MG63 (cell line): ENCODE measurements at regions not wholly inside any gene's neighbourhood (a gene's known extent, or its start where the extent isn't known, plus 50 kb on each side); places are given as distances from the start of the nearest gene placed in this dataset.
"Not testable (repeated sequence)": the region's sequence is repeated elsewhere in the genome, so short reads cannot be mapped to it uniquely, and the experiment has no call there.

ENCODE experiments used
- DNase-seq: peaks from one replicate; pipeline ENCODE4 v3.0.0-alpha.2; 2020
- H3K27me3 ChIP-seq: fragments of 250-450 bp; sonication (Bioruptor Pico); 2 replicates; pipeline ENCODE4 v1.5.1; 2020; ENCODE audit warnings: mild to moderate bottlenecking, moderate library complexity
- H3K36me3 ChIP-seq: fragments of 250-450 bp; sonication (Bioruptor Pico); 2 replicates; pipeline ENCODE4 v1.5.1; 2020; ENCODE audit warnings: mild to moderate bottlenecking, moderate library complexity
- H3K4me3 ChIP-seq: fragments of 250-450 bp; sonication (Bioruptor Pico); 2 replicates; pipeline ENCODE4 v1.5.1; 2020; ENCODE audit warnings: mild to moderate bottlenecking, moderate library complexity
- H3K9me3 ChIP-seq: fragments of 250-450 bp; sonication (Bioruptor Pico); 2 replicates; pipeline ENCODE4 v1.5.1; 2020; ENCODE audit warnings: mild to moderate bottlenecking, moderate library complexity

DNA sequence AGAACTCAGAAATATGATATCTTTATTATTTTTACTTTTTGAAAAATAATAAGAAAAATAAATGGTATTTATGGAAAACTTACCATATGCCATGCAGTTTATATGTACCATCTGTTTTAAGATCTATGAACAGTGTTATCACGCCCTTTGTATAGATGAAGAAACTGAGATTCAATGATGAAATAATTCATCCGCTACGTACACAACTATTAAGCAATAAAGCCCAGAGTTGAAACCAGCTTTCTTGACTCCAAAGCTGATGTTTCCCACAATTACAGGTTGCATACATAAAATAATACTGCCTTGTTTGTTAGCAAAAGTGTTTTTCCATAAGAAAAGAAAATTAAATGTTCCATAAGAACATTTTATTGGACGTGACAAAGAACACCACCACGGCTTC is 67.2 kb upstream of the BCL6 start:
- Histone ChIP-seq H3K9me3 (no peaks in the 10 kb centered on the region), H3K4me3 (no peak overlapping the region), H3K27me3 (no peaks in the 10 kb centered on the region), H3K36me3 (no peaks in the 10 kb centered on the region)
- no peak for DNase-seq

DNA sequence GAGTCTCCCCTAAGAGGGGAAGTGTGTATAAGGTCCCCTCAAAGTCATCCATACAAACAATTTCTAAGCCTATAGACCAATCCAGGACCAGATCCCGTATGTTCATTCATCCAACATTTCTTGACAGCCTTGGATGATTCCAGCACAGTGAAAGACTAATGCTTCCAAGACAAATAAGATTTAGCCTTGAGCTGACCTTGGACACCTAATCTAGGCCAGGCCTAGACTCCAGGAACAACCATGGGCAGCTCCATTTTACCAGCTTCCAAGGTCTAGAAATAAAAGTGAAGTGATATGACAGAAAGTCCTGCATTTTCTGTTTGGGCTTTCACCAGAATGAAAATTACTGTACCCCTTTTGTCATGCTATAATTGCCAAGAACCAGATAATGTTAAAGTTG is 67.9 kb upstream of the BCL6 start:
- no peak for DNase-seq
- Histone ChIP-seq H3K9me3 (no peaks in the 10 kb centered on the region), H3K27me3 (no peaks in the 10 kb centered on the region), H3K36me3 (no peaks in the 10 kb centered on the region), H3K4me3 (no peak overlapping the region)

DNA sequence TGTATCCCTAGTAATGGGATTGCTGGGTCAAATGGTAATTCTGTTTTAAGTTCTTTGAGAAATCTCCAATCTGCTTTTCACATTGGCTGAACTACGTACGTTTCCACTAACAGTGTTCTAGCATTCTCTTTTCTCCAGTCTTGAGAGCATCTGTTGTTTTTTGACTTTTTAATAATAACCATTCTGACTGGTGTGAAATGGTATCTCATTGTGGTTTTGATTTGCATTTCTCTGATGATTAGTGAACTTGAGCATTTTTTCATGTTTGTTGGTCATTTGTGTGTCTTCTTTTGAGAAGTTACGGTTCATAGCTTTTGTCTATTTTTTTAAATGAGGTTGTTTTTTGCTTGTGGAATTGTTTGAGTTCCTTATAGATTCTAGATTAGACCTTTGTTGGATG is 72.5 kb upstream of the BCL6 start:
- not testable (repeated sequence) for H3K4me3 ChIP-seq, H3K9me3 ChIP-seq, H3K27me3 ChIP-seq, H3K36me3 ChIP-seq, DNase-seq

DNA sequence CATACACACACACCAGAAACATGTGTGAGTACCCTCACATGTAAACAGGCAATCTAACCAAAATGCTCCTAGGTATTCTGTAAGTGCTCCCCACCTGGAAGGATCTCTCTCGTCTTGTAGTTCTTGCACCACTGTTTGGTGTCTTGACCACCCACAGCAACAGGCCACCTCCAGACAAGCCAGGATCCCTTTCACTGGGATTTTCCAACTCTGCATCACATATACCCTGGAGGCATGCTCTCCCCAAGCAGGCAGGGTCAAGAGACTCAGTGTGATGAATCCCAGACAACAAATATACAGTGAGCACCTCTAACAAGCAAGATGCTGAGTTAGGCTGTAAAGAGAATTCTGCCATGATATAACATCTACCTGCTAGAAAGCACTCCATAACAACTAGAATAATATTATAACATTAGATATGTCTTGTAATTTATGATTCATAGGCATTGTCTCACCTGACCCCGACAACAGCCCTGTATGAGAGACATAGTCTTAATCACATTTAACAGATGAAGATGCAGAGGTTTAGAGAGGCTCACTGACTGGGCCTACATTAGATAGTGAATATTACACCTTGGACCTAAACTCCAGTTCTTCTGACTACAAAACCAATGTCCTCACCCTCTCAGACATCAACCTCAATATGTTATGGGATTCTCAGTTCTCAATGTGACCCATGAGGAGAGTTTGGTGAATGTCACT is 76.5 kb upstream of the BCL6 start:
- no peaks in the 10 kb centered on the region for H3K27me3 ChIP-seq
- DNase-seq: no peak
- H3K4me3 ChIP-seq: no peak overlapping the region
- H3K36me3 ChIP-seq: no peaks in the 10 kb centered on the region
- H3K9me3 ChIP-seq: no peaks in the 10 kb centered on the region

DNA sequence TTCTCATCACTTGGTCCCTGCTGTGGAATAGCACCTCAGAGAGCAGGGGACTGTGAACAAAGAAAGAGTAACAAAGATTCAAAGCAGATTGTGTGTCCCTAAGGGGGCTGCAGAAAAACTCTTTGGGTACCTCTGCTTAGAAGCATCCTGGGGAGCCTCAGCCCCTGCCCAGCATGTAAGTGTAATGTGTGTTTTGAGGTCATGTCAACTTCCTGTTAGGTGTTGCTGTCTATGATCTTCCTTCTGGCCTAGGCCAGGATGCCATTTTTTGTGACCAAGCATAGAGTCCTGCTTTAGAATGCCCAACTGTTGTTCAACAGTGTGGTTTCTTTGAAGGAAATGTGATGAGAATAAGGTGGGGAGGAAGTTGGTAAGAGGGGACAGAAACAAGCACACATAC is 77.1 kb upstream of the BCL6 start:
- Histone ChIP-seq H3K9me3 (no peaks in the 10 kb centered on the region), H3K36me3 (no peaks in the 10 kb centered on the region), H3K27me3 (no peaks in the 10 kb centered on the region), H3K4me3 (no peak overlapping the region)
- DNase-seq: no peak

DNA sequence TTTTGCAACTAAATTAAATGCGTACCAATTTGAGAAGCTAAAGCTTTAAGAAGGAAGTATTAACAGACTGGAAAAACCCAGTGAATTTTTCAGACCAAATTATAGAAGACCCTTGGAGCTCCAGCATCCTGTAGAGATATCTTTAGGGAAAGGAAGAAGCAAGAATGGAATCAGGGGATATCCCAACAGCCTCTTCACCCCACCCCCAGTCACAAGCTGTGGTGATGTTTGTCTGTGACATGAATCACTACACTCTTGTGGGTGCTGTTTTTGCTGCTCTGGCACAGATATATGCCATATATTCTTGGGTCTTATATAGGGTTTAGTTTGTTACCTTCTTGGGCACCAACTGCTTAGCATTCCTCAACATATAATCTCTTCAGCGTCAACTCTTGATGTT is 78.5 kb upstream of the BCL6 start:
- H3K9me3 ChIP-seq: no peaks in the 10 kb centered on the region
- no peaks in the 10 kb centered on the region for H3K27me3 ChIP-seq
- no peak overlapping the region for H3K4me3 ChIP-seq
- DNase-seq: no peak
- H3K36me3 ChIP-seq: no peaks in the 10 kb centered on the region

DNA sequence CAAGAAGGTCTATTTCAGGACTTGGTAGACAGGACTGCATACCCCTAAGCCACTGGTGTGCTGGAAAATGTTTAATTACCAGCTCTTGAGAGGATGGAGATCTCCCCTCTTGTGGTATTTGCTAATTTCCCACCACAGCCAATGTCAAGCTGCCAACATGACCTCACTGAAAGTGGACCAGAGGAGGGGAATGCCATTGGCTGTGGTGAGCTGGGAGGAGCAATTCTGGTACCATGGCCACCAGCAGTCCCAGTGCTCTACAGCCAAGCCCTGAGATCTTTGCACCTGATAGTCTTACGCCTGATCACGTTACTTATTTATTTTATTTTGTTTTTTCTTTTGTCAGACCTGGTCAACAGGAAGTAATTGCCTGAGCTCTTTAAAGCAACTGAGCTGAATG is 82.5 kb upstream of the BCL6 start:
- H3K4me3 ChIP-seq: no peak overlapping the region
- H3K9me3 ChIP-seq: no peaks in the 10 kb centered on the region
- no peaks in the 10 kb centered on the region for H3K36me3 ChIP-seq
- no peak for DNase-seq
- no peaks in the 10 kb centered on the region for H3K27me3 ChIP-seq

DNA sequence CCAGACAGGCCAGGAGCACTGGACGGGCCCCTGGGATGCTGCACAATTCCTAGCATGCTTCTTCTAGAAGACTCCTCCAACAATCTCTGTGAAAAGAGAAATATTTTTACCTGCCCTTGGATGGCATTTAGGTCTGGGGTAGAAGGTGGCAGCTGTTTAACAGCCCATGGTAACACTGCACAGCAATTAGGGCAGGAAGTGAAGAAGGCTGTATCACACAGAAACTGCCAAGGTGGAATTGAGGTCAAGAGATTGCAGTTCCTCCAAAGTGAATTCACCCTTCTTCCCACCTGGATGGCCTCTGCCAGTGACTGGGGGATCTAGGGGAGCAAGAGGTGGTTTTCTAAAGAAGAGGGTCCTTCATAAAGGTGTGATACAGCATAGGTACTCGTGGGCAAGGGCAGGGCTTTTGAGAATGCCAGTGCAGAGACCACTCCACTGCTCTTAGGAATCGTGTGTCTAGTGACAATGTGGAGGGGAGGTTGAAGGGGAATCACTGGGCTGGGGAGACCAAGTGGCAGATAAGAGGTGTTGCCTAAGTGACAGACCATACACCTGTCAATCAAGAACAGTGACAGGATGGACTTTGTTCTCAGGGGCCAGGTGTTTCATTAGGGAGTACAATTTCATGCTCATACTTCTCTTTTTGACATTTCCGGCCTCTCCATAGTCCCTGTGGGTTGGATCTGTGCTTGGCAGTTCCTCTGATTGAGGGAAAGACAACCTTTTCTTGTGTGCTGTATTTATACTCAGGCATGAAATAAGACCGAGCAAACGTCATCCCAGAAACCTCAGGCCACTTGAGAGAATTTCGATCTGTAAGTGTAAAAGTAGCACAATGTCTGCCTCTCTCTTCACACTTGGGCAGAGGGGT is 83.5 kb upstream of the BCL6 start:
- H3K36me3 ChIP-seq: no peaks in the 10 kb centered on the region
- no peaks in the 10 kb centered on the region for H3K9me3 ChIP-seq
- no peaks in the 10 kb centered on the region for H3K27me3 ChIP-seq
- no peak for DNase-seq
- H3K4me3 ChIP-seq: no peak overlapping the region

DNA sequence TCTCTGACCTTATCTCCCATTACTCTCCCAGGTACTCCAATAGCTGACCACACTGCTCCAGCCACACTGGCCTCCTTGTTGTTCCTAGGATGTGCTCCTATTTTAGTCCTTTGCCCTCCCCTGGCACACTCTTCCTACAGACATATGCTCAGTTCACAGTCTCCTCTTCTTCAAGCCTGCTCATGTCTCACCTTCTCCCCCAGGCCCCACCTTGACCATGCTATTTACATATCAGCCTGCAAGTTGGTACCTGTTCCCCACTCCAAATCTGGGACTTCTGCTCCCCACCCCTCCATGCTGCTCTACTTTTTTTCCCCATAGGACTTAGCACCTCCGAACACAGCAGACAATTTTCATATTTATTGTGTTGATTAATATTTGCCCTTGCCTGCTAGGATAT is 84.9 kb upstream of the BCL6 start:
- no peak for DNase-seq
- Histone ChIP-seq H3K36me3 (no peaks in the 10 kb centered on the region), H3K9me3 (no peaks in the 10 kb centered on the region), H3K27me3 (no peaks in the 10 kb centered on the region), H3K4me3 (no peak overlapping the region)

DNA sequence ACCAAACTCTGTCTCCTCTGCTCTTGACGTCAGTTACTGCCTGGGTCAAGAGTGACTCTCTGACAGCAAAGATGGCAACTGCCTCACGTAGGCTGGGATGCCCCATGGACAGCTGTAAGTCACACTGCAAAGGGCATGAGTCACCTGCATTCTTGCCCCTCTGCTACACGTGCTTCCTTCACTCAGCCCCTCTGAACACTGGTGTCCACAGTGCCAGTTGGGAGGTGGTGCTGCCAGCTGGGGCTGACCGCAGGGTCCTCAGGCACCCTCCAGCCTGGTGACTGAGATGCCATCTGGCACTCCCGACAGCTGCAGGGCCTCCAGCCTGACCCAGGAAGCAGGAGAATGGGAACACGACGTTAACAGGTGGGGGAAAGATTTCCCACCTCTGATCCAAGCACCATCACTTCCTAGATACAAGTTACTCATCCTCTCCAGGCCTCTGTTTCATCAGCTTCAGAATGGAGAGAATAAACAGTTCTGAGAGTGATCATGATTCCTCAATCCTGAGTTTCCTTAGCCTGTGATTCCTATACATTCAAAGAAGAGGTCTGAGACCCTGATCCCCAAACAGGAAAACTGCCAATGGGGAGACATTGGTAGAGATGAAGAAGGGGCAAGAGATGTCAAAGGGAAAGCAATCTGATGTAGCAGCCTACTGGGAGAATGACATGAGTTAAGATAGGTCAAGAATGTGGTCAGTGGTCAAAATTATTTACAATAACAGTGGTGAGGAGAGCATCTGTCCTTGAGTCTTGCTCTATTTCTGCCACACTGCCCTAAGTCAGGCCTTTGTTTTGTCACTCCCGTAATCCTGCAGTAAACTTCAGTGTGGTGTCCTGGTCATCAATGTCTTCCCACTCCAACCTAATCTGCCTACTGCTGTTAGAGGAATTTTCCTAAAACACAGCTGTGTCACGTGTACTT is 86.1 kb upstream of the BCL6 start:
- no peak overlapping the region for H3K4me3 ChIP-seq
- H3K9me3 ChIP-seq: no peaks in the 10 kb centered on the region
- no peaks in the 10 kb centered on the region for H3K36me3 ChIP-seq
- no peaks in the 10 kb centered on the region for H3K27me3 ChIP-seq
- DNase-seq: no peak

DNA sequence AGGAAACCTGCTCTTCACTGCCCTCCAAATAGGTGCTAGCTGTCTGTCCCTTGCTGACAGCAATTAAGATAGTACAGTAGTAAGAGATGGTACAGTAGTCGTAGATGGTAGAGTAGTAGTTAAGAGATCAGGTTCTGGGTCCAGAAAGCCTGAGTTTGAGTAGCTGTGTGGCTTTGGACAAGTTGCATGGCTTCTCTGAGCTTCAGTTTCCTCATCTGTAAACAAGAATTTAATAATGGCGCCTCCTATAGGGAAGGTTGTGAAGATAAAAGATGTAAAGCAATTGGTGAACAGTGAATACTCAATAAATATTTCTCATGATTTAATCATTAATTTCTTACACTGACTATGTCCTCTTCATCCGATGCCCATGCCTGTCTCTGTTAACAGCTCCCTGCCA is 86.9 kb upstream of the BCL6 start:
- DNase-seq: no peak
- no peaks in the 10 kb centered on the region for H3K36me3 ChIP-seq
- no peaks in the 10 kb centered on the region for H3K9me3 ChIP-seq
- H3K4me3 ChIP-seq: no peak overlapping the region
- no peaks in the 10 kb centered on the region for H3K27me3 ChIP-seq

DNA sequence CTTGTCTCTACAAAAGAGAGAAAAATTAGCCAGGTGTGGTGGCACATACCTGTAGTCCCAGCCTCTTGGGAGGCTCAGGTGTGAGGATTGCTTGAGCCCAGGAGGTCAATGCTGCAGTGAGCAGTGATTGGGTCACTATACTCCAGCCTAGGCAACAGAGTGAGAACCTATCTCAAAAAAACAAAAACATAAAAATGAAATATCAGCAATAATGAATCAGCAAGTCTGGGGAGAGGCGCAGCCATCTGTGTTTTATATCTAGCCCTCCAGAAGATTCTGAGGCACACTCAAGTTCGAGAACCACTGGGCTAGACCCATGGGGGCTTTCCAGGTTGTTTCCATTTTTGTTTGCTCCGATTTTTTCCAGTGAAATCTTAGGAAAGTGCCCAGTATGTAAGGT is 88.1 kb upstream of the BCL6 start:
- H3K4me3 ChIP-seq: no peak overlapping the region
- H3K9me3 ChIP-seq: no peaks in the 10 kb centered on the region
- H3K36me3 ChIP-seq: no peaks in the 10 kb centered on the region
- no peak for DNase-seq
- H3K27me3 ChIP-seq: no peaks in the 10 kb centered on the region

DNA sequence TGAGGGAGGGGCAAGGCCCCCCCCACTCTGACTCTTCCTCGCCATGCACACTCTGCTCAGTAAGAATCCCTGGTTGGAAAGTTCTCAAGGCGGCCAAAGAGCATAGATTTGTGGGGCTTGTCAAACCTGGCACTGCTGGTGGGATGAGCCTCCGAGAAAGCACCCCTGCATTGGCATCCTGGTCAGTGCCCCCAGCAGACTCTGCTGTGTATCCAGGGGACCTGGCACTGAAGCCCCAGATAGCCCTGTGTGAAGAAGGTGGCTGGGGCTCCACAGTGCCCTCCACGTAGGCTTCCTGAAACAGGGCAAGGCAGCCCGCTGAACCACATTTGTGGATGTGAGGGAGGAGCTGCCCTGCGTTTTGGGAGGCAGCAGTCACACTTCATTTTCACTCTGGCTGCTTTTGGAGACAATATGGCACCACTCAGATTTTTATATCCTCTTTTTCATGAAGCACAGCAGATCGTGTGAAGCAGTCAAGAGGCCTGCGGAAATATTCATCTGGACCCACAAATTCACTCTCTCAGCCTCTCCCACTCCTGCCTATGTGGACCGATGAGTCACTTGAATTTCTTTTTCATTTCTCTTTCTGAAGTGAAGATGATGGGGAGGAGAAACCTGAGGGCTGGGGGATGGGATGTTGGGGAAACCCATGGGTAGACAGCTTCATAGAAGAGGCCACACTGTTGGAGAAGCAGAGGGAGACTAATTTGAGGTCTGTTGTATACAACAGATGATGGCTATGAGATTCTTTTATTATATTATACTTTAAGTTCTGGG is 88.7 kb upstream of the BCL6 start:
- no peaks in the 10 kb centered on the region for H3K27me3 ChIP-seq
- no peaks in the 10 kb centered on the region for H3K36me3 ChIP-seq
- H3K4me3 ChIP-seq: no peak overlapping the region
- no peaks in the 10 kb centered on the region for H3K9me3 ChIP-seq
- DNase-seq: no peak

DNA sequence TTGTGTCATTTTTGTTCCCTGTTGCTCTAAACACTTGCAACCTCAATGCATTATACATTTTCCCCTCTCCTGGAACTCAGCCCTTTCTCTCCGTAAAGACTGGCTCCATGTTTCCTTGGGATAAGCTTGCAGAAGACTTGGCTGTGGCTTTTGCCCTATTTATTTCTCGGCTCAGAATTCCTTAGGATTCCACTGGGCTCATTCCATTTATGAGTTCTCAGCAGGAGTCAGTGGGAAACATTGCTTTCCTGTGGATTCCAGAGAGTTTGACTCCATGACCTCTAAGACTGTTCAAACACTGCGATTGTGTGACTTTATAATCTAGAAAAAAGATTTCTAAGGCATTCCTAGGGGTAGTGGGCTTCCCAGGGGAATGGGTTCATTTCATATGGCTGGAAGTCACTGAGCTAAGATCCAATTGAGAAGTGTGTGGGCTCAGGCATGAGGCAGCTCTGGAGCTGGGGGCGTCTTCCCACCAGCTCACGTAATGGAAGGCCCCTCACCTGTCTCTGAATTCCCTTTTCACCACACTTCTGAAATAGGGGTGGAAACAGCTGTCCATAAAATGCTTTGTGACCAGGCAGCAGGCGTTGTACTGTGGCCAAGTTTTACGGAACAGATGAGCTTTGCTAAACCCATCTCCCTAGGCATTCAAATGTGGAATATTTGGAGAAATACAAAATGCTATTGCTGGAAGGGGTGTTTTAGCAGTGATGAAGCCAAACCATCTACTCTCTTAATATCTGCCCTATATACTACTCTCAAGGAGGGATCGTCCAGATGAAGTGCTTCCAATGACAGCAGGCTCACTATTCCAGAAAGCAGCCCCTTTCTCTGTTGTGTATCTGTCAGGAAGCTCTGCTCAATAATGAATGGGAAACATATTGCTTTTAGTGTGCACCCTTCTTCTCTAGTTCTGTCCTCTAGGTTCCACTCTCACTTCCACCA is 91.8 kb upstream of the BCL6 start:
- Histone ChIP-seq H3K27me3 (no peaks in the 10 kb centered on the region), H3K4me3 (no peak overlapping the region), H3K36me3 (no peaks in the 10 kb centered on the region), H3K9me3 (no peaks in the 10 kb centered on the region)
- no peak for DNase-seq

DNA sequence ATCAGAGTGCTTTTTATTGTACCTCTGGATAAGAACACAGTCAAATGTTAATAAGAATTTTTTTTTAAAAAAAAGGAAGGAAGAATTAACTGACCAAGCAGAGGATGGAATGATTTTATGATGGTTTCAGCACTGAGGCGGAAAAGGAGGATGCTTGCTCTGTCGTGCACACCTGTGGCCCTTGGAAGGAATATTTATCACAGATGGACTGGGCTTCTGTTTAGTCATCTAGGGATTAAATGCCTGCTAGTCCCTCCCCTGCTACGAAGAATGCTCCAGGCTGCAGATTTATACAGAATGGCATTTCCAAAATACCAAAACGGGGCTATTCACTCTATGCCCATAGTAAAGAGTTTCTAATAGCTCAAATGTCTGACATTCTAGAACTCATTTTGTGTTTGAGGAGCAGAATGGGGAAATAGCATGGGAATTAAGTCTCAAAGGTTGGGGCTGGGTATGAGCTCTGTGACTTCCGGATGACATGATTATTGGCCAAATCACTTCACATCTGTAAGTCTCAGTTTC is 92.8 kb upstream of the BCL6 start:
- no peak for DNase-seq
- Histone ChIP-seq H3K27me3 (no peaks in the 10 kb centered on the region), H3K36me3 (no peaks in the 10 kb centered on the region), H3K9me3 (no peaks in the 10 kb centered on the region), H3K4me3 (no peak overlapping the region)
